ENCODE measurements at regions not wholly inside any gene's neighbourhood (a gene's known extent, or its start where the extent isn't known, plus 50 kb on each side); places are given as distances from the start of the nearest gene placed in this dataset.
"Not testable (repeated sequence)": the region's sequence is repeated elsewhere in the genome, so short reads cannot be mapped to it uniquely, and the experiment has no call there.

GRCh38 chr5:158494541-158494940 is 605.2 kb downstream of the EBF1 start:
- Histone ChIP-seq H3K9ac (no peak overlapping the region), H3F3A (ENCODE audit: insufficient read depth) (0 out of 2 replicates have a peak, but pooled peaks cover 10% of the 10 kb centered on the region), H4K20me1 (ENCODE audit: insufficient read depth) (no peaks in the 10 kb centered on the region), H3K27ac (no peak overlapping the region), H3K4me2 (ENCODE audit: unreplicated experiment) (no peak overlapping the region), H3K4me1 (ENCODE audit: insufficient read depth) (peaks cover 11% of the 10 kb centered on the region), H2AFZ (no peak overlapping the region), H3K27me3 (replicated peaks; ENCODE audit: insufficient read depth) (no peaks in the 10 kb centered on the region), H3K4me3 (no peak overlapping the region), H3K9me2 (ENCODE audit: insufficient read depth) (no peaks in the 10 kb centered on the region; the same call in 1 of the 2 replicates), H3K36me3 (ENCODE audit: low read depth) (no peaks in the 10 kb centered on the region), H3K79me2 (ENCODE audit: insufficient read depth) (no peaks in the 10 kb centered on the region), H3K9me3 (ENCODE audit: low read depth) (no peaks in the 10 kb centered on the region)
- in situ Hi-C loops (cut with MboI), result no loop called here
- 91 to 98% methylated on average over 2 of the region's 2 CpGs for WGBS, 2 experiments (ENCODE audit: low coverage in 1 of 2, low lambda C conversion rate in 2 of 2, missing lambda C conversion rate in 2 of 2)
- DNase-seq, result no peak
- TF ChIP-seq EZH2 (IDR thresholded peaks at IDR 0.05; ENCODE audit: insufficient read depth, poor library complexity, severe bottlenecking) (no peak), EZH2phosphoT487 (IDR thresholded peaks at IDR 0.05; ENCODE audit: insufficient read depth, low read depth) (no peak)

GRCh38 chr5:158494044-158494443 is 605.7 kb downstream of the EBF1 start:
- H3K4me2 ChIP-seq (ENCODE audit: unreplicated experiment); H3K4me1 ChIP-seq (ENCODE audit: insufficient read depth); H3K9me2 ChIP-seq (ENCODE audit: insufficient read depth); H3K79me2 ChIP-seq (ENCODE audit: insufficient read depth); H2AFZ ChIP-seq; H3K36me3 ChIP-seq (ENCODE audit: low read depth); H3F3A ChIP-seq (ENCODE audit: insufficient read depth); in situ Hi-C loops (cut with MboI); H3K4me3 ChIP-seq; H4K20me1 ChIP-seq (ENCODE audit: insufficient read depth); H3K27me3 ChIP-seq (replicated peaks; ENCODE audit: insufficient read depth); H3K9me3 ChIP-seq (ENCODE audit: low read depth); DNase-seq; H3K27ac ChIP-seq; H3K9ac ChIP-seq: not testable (repeated sequence)
- 93 to 96% methylated on average over 2 of the region's 2 CpGs for WGBS, 2 experiments (ENCODE audit: low coverage in 1 of 2, low lambda C conversion rate in 2 of 2, missing lambda C conversion rate in 2 of 2)

- Histone ChIP-seq H3K79me2 (ENCODE audit: insufficient read depth) (no peaks in the 10 kb centered on the region), H3K4me3 (no peak overlapping the region), H3K36me3 (ENCODE audit: low read depth) (no peaks in the 10 kb centered on the region), H3F3A (ENCODE audit: insufficient read depth) (0 out of 2 replicates have a peak, but pooled peaks cover 10% of the 10 kb centered on the region), H3K9me2 (ENCODE audit: insufficient read depth) (no peaks in the 10 kb centered on the region; the same call in 1 of the 2 replicates), H3K9ac (no peak overlapping the region), H3K27me3 (replicated peaks; ENCODE audit: insufficient read depth) (no peaks in the 10 kb centered on the region), H4K20me1 (ENCODE audit: insufficient read depth) (no peaks in the 10 kb centered on the region), H3K4me2 (ENCODE audit: unreplicated experiment) (no peak overlapping the region), H3K27ac (no peak overlapping the region), H3K9me3 (ENCODE audit: low read depth) (no peaks in the 10 kb centered on the region), H2AFZ (no peak overlapping the region), H3K4me1 (ENCODE audit: insufficient read depth) (0 out of 2 replicates have a peak, but pooled peaks cover 6% of the 10 kb centered on the region)
- no peak for TF ChIP-seq EZH2 (IDR thresholded peaks at IDR 0.05; ENCODE audit: insufficient read depth, poor library complexity, severe bottlenecking)
- TF ChIP-seq EZH2phosphoT487 (IDR thresholded peaks at IDR 0.05; ENCODE audit: insufficient read depth, low read depth), result no peak
- in situ Hi-C loops (cut with MboI), result no loop called here
- 50 to 63% methylated on average over 3 of the region's 3 CpGs for WGBS, 2 experiments (ENCODE audit: low coverage in 1 of 2, low lambda C conversion rate in 2 of 2, missing lambda C conversion rate in 2 of 2)
- peak; percentile 72 for DNase-seq
Observed at GRCh38 chr5:158492841-158493242, 606.9 kb downstream of the EBF1 start.

GRCh38 chr5:158492136-158492535 is 607.6 kb downstream of the EBF1 start:
- Histone ChIP-seq H3K4me1 (ENCODE audit: insufficient read depth) (peaks cover 8% of the 10 kb centered on the region), H2AFZ (no peak overlapping the region), H3K27me3 (replicated peaks; ENCODE audit: insufficient read depth) (no peaks in the 10 kb centered on the region), H3K9me3 (ENCODE audit: low read depth) (no peaks in the 10 kb centered on the region), H3K9me2 (ENCODE audit: insufficient read depth) (no peaks in the 10 kb centered on the region; the same call in 1 of the 2 replicates), H3K27ac (no peak overlapping the region), H3F3A (ENCODE audit: insufficient read depth) (peaks cover 11% of the 10 kb centered on the region; the same call in 1 of the 2 replicates), H3K9ac (no peak overlapping the region), H3K79me2 (ENCODE audit: insufficient read depth) (no peaks in the 10 kb centered on the region), H3K36me3 (ENCODE audit: low read depth) (no peaks in the 10 kb centered on the region), H3K4me3 (no peak overlapping the region), H4K20me1 (ENCODE audit: insufficient read depth) (no peaks in the 10 kb centered on the region), H3K4me2 (ENCODE audit: unreplicated experiment) (no peak overlapping the region)
- TF ChIP-seq EZH2phosphoT487 (IDR thresholded peaks at IDR 0.05; ENCODE audit: insufficient read depth, low read depth) (no peak), EZH2 (IDR thresholded peaks at IDR 0.05; ENCODE audit: insufficient read depth, poor library complexity, severe bottlenecking) (no peak)
- in situ Hi-C loops (cut with MboI), result no loop called here
- DNase-seq, result peak; percentile 30

GRCh38 chr5:158487664-158488063 is 612.1 kb downstream of the EBF1 start:
- H4K20me1 ChIP-seq (ENCODE audit: insufficient read depth), result no peaks in the 10 kb centered on the region
- peaks cover 31% of the 10 kb centered on the region for H3F3A ChIP-seq (ENCODE audit: insufficient read depth)
- no peaks in the 10 kb centered on the region for H3K79me2 ChIP-seq (ENCODE audit: insufficient read depth)
- no peak overlapping the region for H3K27ac ChIP-seq
- no peak overlapping the region for H3K9ac ChIP-seq
- peaks cover 49% of the 10 kb centered on the region for H3K4me1 ChIP-seq (ENCODE audit: insufficient read depth)
- no peak overlapping the region for H2AFZ ChIP-seq
- in situ Hi-C loops (cut with MboI), result no loop called here
- no peak overlapping the region for H3K4me3 ChIP-seq
- no peak for DNase-seq
- no peaks in the 10 kb centered on the region for H3K27me3 ChIP-seq (replicated peaks; ENCODE audit: insufficient read depth)
- H3K4me2 ChIP-seq (ENCODE audit: unreplicated experiment), result no peak overlapping the region
- H3K9me3 ChIP-seq (ENCODE audit: low read depth), result no peaks in the 10 kb centered on the region
- TF ChIP-seq EZH2 (IDR thresholded peaks at IDR 0.05; ENCODE audit: insufficient read depth, poor library complexity, severe bottlenecking) (no peak), EZH2phosphoT487 (IDR thresholded peaks at IDR 0.05; ENCODE audit: insufficient read depth, low read depth) (no peak)
- WGBS, 2 experiments (ENCODE audit: low coverage in 1 of 2, low lambda C conversion rate in 2 of 2, missing lambda C conversion rate in 2 of 2), result 11 to 14% methylated on average over 1 of the region's 1 CpG
- H3K9me2 ChIP-seq (ENCODE audit: insufficient read depth), result no peaks in the 10 kb centered on the region
- H3K36me3 ChIP-seq (ENCODE audit: low read depth), result no peaks in the 10 kb centered on the region

All from GM23248 (cell line).